K562 (cell line): ENCODE measurements at regions not wholly inside any gene's neighbourhood (a gene's known extent, or its start where the extent isn't known, plus 50 kb on each side); places are given as distances from the start of the nearest gene placed in this dataset.
A peak's percentile ranks its signal among the peaks of the same experiment; 100 is the strongest.

Experiments
- BACH1 ChIP-seq: fragments of 200-800 bp; sonication (Bioruptor generic); IDR thresholded peaks from 2 replicates; pipeline ENCODE4 v1.6.1; 2016; ENCODE audit warnings: missing genetic modification characterization, missing compliant biosample characterization
- ELF2 ChIP-seq: fragments of 250-450 bp; sonication (Bioruptor Pico); IDR thresholded peaks from 2 replicates; pipeline ENCODE4 v1.5.0; 2021; ENCODE audit warnings: mild to moderate bottlenecking
- FOXK1 ChIP-seq: sonication (generic); formaldehyde crosslinking; IDR thresholded peaks from 2 replicates; pipeline ENCODE4 v1.8.0; 2022; ENCODE audit warnings: missing genetic modification reagents, mild to moderate bottlenecking, borderline replicate concordance
- JUNB ChIP-seq: fragments of 450-650 bp; formaldehyde crosslinking; conservative IDR thresholded peaks from 2 replicates; pipeline ENCODE4 v1.4.0; 2020; ENCODE audit warnings: mild to moderate bottlenecking
- NR2F6 ChIP-seq: fragments of 450-650 bp; formaldehyde crosslinking; IDR thresholded peaks from 2 replicates; pipeline ENCODE4 v1.4.0; 2020; ENCODE audit warnings: mild to moderate bottlenecking
- NR4A1 ChIP-seq, 2 experiments: fragments of 250-450 bp in 1 of 2; fragments of 450-650 bp in 1 of 2; sonication (Bioruptor Pico) in 1 of 2; IDR thresholded peaks; 2 replicates each; pipeline versions ENCODE4 v1.4.0 to v1.6.1; 2016 to 2020; ENCODE audit warnings: mild to moderate bottlenecking in 2 of 2, missing compliant biosample characterization in 1 of 2, missing genetic modification characterization in 1 of 2, moderate library complexity in 1 of 2
- POLR3G ChIP-seq: IDR thresholded peaks from 2 replicates; pipeline ENCODE4 v1.6.1; 2011; ENCODE audit not compliant: insufficient read length, insufficient replicate concordance; ENCODE audit errors: extremely low read depth
- PURB ChIP-seq: sonication (generic); formaldehyde crosslinking; IDR thresholded peaks from 2 replicates; pipeline ENCODE4 v1.9.0; 2021; ENCODE audit warnings: low read depth, mild to moderate bottlenecking, missing genetic modification reagents
- SRSF7 ChIP-seq: fragments of 200-400 bp; formaldehyde crosslinking; optimal IDR thresholded peaks from 2 replicates; pipeline ENCODE3; 2017; ENCODE audit warnings: mild to moderate bottlenecking, low read depth, low read length
- ZNF134 ChIP-seq: fragments of 250-450 bp; sonication (Bioruptor Pico); conservative IDR thresholded peaks from 2 replicates; pipeline ENCODE4 v1.4.0; 2020
- ZNF436 ChIP-seq: fragments of 250-450, 450-650 bp; sonication (Bioruptor Pico); formaldehyde crosslinking; IDR thresholded peaks from 2 replicates; pipeline ENCODE4 v1.7.0; 2020; ENCODE audit warnings: mild to moderate bottlenecking
- ZNF77 ChIP-seq: fragments of 250-450 bp; sonication (Bioruptor Pico); IDR thresholded peaks from 2 replicates; pipeline ENCODE4 v1.5.0; 2020
- ZNF830 ChIP-seq: fragments of 250-450 bp; sonication (Bioruptor Pico); IDR thresholded peaks from 2 replicates; pipeline ENCODE4 v1.5.0; 2021; ENCODE audit warnings: mild to moderate bottlenecking
- TF ChIP-seq, protein P1 (sequence below): fragments of 450-650 bp; IDR thresholded peaks from 2 replicates; pipeline ENCODE4 v1.6.1; 2016
- TF ChIP-seq, protein P2 (sequence below): fragments of 450-650 bp; IDR thresholded peaks from 2 replicates; pipeline ENCODE4 v1.6.1; 2014; ENCODE audit warnings: low read depth, mild to moderate bottlenecking, moderate library complexity, borderline replicate concordance
- TF ChIP-seq, protein P3 (sequence below), 2 experiments: fragments of 450-650 bp; formaldehyde crosslinking in 1 of 2; IDR thresholded peaks; 2 replicates each; pipeline versions ENCODE4 v1.4.0 to v1.6.1; 2014 to 2020; ENCODE audit warnings: mild to moderate bottlenecking in 2 of 2, borderline replicate concordance in 1 of 2, low read depth in 1 of 2

DNA sequence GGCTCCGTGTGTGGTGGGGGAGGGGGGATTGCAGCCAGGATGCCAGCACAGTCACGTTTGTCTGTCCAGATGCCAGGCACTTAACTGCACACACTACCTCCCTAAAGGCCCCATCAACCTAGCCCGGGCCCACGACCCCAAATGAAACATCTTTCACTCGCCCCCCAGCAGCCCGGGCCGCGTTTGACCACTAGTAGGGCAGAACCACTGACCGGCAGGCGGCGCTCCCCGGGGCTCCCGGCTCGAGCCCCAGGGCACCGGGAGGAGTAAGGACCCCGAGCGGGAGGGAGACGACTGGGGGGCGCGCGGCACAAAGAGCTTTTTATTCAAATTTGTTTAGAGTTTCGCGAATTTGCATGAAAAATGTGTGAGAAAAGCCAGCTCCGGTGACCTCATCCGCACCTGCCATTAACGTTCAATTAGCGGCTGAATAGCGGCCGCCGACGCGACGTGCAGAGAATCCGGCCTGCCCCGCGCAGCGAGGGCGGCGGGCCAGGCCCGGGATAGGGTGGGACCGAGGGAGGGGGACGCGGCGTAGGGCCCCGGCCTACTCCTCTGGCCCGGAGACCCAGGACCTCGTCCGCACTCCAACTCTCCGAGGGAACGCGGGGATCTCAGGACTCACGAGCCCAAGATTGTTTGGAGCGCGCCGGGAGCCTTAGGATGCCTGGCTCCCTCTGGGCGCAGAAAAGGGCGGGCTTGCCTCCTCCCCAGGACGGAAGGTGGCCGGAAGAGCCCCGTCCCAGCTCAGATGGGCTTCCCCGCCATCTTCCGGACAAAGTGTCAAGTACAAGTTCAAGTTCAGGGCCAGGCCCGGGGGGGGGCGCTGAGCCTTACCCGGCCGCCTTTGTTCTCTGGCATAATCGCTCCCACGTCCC, 64.9 kb upstream of the POLG start (continued):
- TF ChIP-seq PURB (no peak), NR2F6 (CRISPR knock-in tag) (no peak), BACH1 (tag) (no peak), ELF2 (no peak), NR4A1 (CRISPR knock-in tag; IDR thresholded peaks at IDR 0.05) (no peak), NR4A1 (tag; IDR thresholded peaks at IDR 0.05) (no peak), ZNF77 (CRISPR knock-in tag) (no peak), SRSF7 (no peak), FOXK1 (CRISPR knock-in tag) (no peak), JUNB (no peak), POLR3G (no peak), ZNF436 (no peak), ZNF134 (CRISPR knock-in tag) (no peak), ZNF830 (CRISPR knock-in tag) (no peak)
- TF ChIP-seq, protein P1, sequence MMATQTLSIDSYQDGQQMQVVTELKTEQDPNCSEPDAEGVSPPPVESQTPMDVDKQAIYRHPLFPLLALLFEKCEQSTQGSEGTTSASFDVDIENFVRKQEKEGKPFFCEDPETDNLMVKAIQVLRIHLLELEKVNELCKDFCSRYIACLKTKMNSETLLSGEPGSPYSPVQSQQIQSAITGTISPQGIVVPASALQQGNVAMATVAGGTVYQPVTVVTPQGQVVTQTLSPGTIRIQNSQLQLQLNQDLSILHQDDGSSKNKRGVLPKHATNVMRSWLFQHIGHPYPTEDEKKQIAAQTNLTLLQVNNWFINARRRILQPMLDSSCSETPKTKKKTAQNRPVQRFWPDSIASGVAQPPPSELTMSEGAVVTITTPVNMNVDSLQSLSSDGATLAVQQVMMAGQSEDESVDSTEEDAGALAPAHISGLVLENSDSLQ: no peak
- TF ChIP-seq, protein P2, sequence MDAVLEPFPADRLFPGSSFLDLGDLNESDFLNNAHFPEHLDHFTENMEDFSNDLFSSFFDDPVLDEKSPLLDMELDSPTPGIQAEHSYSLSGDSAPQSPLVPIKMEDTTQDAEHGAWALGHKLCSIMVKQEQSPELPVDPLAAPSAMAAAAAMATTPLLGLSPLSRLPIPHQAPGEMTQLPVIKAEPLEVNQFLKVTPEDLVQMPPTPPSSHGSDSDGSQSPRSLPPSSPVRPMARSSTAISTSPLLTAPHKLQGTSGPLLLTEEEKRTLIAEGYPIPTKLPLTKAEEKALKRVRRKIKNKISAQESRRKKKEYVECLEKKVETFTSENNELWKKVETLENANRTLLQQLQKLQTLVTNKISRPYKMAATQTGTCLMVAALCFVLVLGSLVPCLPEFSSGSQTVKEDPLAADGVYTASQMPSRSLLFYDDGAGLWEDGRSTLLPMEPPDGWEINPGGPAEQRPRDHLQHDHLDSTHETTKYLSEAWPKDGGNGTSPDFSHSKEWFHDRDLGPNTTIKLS: no peak
- TF ChIP-seq, protein P3, sequence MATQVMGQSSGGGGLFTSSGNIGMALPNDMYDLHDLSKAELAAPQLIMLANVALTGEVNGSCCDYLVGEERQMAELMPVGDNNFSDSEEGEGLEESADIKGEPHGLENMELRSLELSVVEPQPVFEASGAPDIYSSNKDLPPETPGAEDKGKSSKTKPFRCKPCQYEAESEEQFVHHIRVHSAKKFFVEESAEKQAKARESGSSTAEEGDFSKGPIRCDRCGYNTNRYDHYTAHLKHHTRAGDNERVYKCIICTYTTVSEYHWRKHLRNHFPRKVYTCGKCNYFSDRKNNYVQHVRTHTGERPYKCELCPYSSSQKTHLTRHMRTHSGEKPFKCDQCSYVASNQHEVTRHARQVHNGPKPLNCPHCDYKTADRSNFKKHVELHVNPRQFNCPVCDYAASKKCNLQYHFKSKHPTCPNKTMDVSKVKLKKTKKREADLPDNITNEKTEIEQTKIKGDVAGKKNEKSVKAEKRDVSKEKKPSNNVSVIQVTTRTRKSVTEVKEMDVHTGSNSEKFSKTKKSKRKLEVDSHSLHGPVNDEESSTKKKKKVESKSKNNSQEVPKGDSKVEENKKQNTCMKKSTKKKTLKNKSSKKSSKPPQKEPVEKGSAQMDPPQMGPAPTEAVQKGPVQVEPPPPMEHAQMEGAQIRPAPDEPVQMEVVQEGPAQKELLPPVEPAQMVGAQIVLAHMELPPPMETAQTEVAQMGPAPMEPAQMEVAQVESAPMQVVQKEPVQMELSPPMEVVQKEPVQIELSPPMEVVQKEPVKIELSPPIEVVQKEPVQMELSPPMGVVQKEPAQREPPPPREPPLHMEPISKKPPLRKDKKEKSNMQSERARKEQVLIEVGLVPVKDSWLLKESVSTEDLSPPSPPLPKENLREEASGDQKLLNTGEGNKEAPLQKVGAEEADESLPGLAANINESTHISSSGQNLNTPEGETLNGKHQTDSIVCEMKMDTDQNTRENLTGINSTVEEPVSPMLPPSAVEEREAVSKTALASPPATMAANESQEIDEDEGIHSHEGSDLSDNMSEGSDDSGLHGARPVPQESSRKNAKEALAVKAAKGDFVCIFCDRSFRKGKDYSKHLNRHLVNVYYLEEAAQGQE (IDR thresholded peaks at IDR 0.05; ENCODE audit: borderline replicate concordance): peak; percentile 22; the same call in 1 of the 2 replicates
- TF ChIP-seq, protein P3 (CRISPR knock-in tag; IDR thresholded peaks at IDR 0.05; ENCODE audit: low read depth): 0 out of 2 replicates have a peak, but pooled peaks have one; percentile 16
